8988T (cell line): ENCODE measurements at regions not wholly inside any gene's neighbourhood (a gene's known extent, or its start where the extent isn't known, plus 50 kb on each side); places are given as distances from the start of the nearest gene placed in this dataset.

Experiments
- DNase-seq: peaks from one replicate; pipeline ENCODE4 v3.0.0; 2011

- no peak for DNase-seq
Observed at GRCh38 chr18:41618147-41618546, 336.9 kb upstream of the PIK3C3 start.

GRCh38 chr18:41617647-41618046, 337.4 kb upstream of the PIK3C3 start:
- no peak for DNase-seq

DNA sequence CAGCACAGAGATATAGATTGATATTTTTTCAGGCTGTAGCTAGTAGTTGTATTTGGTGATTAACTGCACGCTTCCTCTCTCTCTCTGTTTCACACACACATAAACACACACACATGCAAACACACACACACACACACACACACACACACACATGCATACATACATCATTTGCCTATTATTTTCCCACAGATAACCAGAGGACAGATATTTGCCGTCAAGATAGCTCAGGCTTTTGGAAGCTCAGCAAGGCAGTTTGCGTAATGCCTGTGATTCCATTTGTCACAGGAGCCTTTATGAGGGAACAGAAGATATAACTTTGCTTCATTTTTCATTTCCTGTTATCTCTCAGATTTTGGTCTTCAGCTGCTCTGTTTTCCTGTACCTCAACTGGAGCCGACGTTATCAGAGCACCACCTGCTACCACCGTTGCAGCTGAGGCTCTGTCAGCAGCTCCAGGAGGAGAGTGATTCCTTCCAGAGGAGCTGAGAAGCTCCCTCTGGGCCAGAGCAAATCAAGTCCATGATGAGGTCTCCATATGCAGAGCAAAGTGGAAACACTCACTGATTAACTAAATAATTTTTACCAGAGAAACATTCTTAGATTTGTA, 341.9 kb upstream of the PIK3C3 start:
- no peak for DNase-seq

DNA sequence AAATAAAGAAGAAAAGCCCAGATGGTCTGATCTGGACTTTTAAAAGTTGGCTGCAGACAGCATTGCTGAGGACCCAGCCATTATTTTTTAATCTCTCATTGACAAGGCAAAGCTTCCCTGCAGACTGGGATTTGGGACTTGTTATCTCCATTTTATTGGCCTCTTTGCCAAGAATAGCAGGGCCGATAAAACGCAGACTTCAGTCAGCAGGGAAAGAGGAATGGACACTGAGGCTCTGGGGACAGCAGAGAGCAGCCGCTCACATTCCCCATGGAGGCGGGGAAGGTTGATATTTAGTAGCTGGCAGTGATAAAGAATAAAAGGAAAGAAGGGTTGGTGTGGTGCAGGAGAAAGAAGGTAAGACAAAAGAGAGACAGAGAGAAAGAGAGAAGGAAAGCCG, 350.1 kb upstream of the PIK3C3 start:
- no peak for DNase-seq

DNA sequence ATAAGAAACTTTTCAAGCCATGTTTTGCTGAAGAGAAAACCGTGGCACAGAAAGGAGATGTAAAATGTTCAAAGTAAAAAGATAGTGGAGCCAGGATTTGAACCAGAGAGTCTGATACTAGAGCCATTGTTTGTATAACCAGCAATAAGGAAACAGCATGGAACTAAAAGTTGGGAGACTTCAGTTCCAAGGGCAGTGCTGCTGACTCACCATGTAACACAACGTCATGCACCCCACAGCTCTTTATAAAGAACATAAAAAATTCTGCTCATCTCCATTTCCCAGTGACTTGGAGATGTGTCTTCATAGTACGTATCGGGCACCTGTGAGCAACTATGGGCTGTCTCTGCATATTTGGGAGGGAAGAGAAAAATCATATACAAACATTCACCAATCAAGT, 353.0 kb upstream of the PIK3C3 start:
- DNase-seq: no peak

- DNase-seq: no peak
Observed at GRCh38 chr18:41600693-41601391, 354.2 kb upstream of the PIK3C3 start.

DNA sequence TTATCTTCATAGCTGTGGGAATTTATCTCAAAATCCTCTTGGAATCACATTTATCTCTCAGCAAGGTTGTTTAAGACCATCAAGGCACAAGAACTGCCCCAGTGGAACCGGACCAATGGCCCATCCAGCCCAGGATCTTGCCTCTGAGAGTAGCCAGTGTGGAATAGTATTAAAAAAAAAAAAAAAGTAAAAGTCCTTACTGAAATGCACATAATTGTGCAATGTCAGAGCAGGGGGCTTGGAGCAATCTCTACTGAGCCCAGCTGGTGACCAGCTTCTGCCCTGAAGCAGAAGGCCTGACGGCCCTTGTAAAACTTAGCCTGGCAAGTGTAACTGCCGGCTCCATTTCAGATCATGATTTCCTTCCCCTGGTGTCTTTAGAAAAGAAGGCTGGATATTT, 355.6 kb upstream of the PIK3C3 start:
- DNase-seq: no peak

DNA sequence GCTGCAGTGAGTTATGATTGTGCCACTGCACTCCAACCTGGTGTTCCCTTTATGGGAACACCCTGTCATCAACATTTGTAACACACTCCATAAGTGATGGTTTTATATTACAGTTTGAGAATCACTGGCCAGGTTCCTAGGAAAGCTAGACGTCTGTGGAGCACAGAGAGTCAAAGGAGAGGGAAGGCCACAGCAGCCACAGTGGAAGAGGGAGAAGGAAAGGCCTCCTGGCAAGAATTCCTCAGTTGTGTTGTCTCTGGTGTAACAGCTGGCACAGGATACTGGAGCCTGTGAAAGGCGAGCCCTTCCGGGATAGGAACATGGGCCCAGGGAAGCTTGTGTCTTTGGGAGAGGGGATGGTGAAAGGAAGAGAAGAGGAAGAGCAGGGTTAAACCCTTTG, 360.5 kb upstream of the PIK3C3 start:
- DNase-seq: no peak

DNA sequence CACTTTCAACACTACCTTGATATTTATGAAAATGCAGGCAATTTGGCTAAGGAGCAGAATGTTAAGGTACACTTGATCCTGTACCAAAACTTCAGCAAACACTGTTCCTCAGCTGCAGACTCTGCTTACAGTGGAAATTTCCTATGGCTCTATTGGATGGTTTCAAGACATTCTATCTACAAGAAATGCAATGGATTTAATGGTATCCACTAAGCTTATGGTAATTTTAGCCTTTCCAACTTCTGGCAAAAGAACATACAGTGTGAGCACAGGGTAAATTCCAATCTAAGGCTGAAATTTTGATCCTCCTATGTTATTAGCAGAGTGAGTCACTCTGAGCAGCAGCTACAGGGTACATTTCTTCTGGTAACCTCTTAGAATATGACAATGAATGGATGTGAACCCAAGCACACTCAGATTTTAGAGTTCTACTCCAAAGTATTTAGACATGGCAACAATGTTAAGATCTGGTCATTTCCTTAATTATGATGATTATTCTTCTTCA, 361.8 kb upstream of the PIK3C3 start:
- no peak for DNase-seq

GRCh38 chr18:41587976-41588375, 367.1 kb upstream of the PIK3C3 start:
- no peak for DNase-seq

- no peak for DNase-seq
Observed at GRCh38 chr18:41585512-41585911, 369.5 kb upstream of the PIK3C3 start.

DNA sequence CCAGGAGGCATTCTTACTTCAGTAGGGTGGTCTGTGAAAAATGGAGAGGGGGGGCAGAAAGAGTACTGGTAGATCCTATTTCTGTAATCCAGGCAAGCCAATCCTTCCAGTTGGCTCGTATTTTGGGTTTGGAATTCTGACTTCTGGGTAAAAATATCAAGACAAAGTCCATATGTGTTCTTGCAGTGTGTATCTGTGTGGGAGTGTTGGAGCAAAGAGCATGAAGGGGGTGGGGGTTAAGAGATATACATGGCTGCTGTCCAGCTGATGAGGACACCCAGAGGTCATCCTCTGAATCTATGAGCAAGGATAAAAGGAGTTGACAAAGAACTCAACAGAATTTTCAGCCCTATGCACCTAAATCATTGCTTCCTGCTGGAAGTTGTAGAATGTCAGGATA, 375.8 kb upstream of the PIK3C3 start:
- DNase-seq: no peak

- no peak for DNase-seq
Observed at GRCh38 chr18:41577529-41577928, 377.5 kb upstream of the PIK3C3 start.

GRCh38 chr18:41576643-41577042, 378.4 kb upstream of the PIK3C3 start:
- DNase-seq: no peak

DNA sequence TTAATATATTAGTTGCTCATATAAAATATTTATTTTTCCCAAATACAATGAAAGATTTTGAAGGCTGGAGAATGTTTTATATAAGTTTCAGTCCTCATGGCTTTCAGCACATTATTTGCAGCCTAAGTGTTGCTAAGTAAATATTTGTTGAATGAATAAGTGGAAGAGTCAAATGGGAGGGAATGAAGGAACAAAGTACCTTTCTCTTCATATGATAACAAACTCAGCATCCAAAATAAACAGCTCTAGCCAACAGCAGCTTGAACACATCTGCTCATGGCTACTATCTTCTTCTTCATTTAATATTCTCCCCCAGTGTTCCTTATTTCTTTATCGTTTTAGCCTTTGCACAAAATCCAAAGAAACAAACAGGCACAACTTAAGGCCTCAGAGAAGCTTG, 385.2 kb upstream of the PIK3C3 start:
- DNase-seq: no peak

DNA sequence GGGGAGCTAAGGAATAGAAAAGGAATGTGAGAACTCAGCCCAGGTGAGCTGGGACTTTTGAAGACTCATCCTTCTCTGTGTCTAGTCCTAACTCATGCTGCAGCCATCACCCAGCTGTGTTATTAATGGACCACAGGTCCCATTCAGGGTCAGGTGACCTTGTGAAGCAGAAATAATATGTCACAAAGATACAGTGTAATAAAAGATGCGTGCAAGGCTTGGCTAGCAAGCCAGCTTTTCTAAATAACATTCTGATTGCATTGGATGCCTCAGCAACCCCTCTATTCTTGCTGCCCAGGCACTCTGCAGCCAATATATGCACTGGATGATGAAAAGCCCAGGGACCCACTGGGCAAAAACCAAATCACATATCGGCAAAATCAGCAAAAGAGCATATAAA, 393.1 kb upstream of the PIK3C3 start:
- DNase-seq: no peak

- no peak for DNase-seq
Observed at GRCh38 chr18:41558715-41559114, 396.3 kb upstream of the PIK3C3 start.

DNA sequence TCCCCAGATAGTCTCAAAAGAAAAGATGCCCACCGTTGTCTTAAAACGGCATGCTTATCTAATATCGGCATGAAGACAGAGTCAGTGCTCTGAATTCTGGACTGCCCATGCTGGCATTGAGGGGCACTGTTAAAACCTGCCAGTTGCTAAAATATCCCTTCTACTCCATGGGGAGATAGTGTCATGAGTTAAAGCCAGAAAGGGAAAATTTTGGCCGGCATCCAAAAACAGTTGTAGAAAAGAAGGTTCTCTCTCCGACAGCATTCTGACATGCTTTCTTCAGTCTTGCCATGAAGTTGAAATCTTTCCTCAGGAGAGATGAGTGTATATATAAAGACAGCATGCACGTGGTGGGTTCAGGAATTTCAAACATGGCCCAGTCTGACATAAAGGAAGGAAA, 401.3 kb upstream of the PIK3C3 start:
- DNase-seq: no peak

DNA sequence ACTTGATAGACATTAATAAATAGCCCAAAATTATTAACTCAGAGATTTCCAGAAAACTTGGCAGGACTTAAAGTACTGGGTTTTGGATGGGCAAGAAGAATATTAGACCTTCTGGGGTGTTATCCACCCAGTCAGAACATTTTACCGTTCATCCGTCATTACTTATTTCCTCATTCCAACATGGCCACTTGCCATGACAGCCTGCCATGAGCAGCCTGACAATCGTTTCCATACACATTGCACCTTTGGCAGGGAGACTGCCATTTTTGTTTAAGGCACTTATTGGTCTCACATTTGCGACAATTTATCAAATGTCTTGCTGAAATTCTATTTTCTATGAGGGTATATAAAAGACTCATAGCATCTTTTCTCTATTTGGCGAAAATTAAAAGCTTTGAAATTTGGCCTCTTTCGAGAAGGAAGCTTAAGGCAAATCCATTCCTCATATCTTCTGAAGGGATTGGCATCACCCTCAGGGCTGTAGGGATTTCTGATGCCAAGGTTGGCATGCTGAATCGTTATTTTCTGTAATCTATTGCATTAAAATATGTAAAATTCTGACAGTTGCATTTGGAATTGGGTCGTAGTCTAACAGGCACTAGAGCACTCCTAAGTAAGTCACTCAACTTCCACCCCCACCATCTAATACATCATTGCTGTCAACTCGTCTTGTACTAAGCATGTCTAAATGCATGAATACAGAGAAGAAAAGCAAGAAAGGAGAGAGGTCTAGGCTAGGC, 406.3 kb upstream of the PIK3C3 start:
- no peak for DNase-seq

DNA sequence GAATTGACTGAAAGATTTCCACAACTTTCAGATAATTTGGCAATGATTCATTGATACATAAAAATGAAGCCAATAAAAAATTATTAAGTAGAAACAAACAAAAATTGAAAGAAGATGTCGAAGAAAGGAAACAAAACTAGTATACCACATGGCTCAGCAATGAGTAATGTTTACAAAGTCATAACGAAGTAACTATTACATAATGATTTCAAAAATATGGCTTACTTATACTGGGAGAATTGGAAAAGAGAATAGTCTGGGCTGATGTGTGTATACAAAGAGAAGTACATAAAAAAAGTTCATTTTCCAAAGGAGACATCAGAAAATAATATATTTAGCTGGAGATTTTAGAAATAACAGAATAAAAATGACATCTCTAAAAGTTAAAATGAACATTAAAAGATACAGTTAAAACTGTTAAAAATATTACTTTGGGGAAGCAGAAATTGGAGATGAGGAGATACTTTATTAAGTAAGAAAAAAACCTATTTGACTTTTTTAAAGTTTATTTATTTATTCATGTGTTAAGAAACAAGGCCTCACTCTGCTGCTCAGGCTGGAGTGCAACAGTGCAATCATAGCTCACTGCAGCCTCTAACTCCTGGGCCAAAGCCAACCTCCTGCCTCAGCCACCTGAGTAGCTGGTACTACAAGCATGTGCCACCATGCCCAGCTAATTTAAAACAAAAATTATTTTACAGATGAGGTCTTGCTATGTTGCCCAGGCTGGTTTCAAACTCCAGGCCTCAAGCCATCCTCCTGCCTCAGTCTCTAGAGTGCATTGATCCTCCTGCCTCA, 409.7 kb upstream of the PIK3C3 start:
- no peak for DNase-seq

- DNase-seq: no peak
Observed at GRCh38 chr18:41543815-41544214, 411.2 kb upstream of the PIK3C3 start.

- no peak for DNase-seq
Observed at GRCh38 chr18:41540237-41540871, 414.7 kb upstream of the PIK3C3 start.

GRCh38 chr18:41538751-41539150, 416.3 kb upstream of the PIK3C3 start:
- no peak for DNase-seq
